Activated CD4-positive, alpha-beta T cell treated with anti-CD3 and anti-CD28 coated beads, Interleukin-2, amount 10 ng/mL, durations not matched to agents 24 days and 14 days (primary cell): ENCODE measurements at regions not wholly inside any gene's neighbourhood (a gene's known extent, or its start where the extent isn't known, plus 50 kb on each side); places are given as distances from the start of the nearest gene placed in this dataset.
"Not testable (repeated sequence)": the region's sequence is repeated elsewhere in the genome, so short reads cannot be mapped to it uniquely, and the experiment has no call there.

ENCODE experiments used
- DNase-seq: peaks from one replicate; pipeline ENCODE4 v3.0.0; 2022
- H3K27ac Mint-ChIP-seq: one replicate; pipeline ENCODE4 v1.8.0; 2022; ENCODE audit warnings: mild to moderate bottlenecking, mixed read lengths
- H3K27me3 Mint-ChIP-seq: one replicate; pipeline ENCODE4 v1.8.0; 2022; ENCODE audit warnings: mixed read lengths
- H3K36me3 Mint-ChIP-seq: one replicate; pipeline ENCODE4 v1.8.0; 2022; ENCODE audit warnings: low read depth, mild to moderate bottlenecking, mixed read lengths
- H3K4me1 Mint-ChIP-seq: one replicate; pipeline ENCODE4 v1.8.0; 2021; ENCODE audit warnings: mixed read lengths
- H3K4me3 Mint-ChIP-seq: one replicate; pipeline ENCODE4 v1.8.0; 2022; ENCODE audit warnings: mild to moderate bottlenecking, moderate library complexity, mixed read lengths
- H3K9me3 Mint-ChIP-seq: one replicate; pipeline ENCODE4 v1.8.0; 2021; ENCODE audit warnings: mixed read lengths
- intact Hi-C: fragments of 100-400 bp; cut with micrococcal nuclease; formaldehyde crosslinking; loops from one replicate; pipeline ENCODE4 v1.15.1; 2023

DNA sequence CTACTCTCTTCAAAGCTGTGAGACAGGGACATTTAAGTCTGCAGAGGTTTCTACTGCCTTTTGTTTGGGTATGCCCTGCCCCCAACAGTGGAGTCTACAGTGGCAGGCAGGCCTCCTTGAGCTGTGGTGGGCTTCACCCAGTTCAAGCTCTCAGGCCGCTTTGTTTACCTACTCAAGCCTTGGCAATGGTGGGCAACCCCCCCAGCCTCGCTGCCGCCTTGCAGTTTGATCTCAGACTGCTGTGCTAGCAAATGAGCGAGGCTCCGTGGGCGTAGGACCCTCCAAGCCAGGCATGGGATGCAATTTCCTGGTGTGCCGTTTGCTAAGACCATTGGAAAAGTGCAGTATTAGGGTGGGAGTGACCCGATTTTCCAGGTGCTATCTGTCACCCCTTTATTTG lies 310.5 kb upstream of the CFAP20DC start:
- H3K4me3 Mint-ChIP-seq, H3K27me3 Mint-ChIP-seq, DNase-seq, H3K27ac Mint-ChIP-seq, intact Hi-C loops, H3K36me3 Mint-ChIP-seq, H3K4me1 Mint-ChIP-seq: not testable (repeated sequence)
- peaks cover 26% of the 10 kb centered on the region for H3K9me3 Mint-ChIP-seq

DNA sequence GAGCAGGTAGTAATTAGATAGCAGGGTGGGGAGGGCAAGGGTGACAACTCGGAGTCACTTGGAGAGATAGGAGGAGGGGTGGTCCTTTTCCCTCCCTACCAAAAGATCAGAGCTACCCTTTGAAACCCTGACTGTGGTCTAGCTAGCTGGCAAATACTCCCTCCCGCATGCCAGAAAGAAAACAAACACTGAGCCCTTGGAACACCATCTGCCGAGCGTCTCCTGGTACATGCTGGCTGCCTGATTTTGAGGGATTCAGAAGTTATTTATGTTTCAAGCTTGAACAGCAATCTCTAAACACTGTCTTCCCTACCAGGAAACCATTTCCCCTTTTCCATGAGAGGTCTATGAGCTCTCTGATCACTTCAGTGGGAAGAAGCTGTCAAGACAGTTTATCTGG lies 291.6 kb upstream of the CFAP20DC start:
- DNase-seq: no peak
- no peak overlapping the region for H3K4me3 Mint-ChIP-seq
- intact Hi-C loops: no loop called here
- peaks cover 7% of the 10 kb centered on the region for H3K9me3 Mint-ChIP-seq
- H3K4me1 Mint-ChIP-seq: peaks cover 9% of the 10 kb centered on the region
- H3K27ac Mint-ChIP-seq: no peak overlapping the region
- H3K36me3 Mint-ChIP-seq: no peaks in the 10 kb centered on the region
- no peaks in the 10 kb centered on the region for H3K27me3 Mint-ChIP-seq

DNA sequence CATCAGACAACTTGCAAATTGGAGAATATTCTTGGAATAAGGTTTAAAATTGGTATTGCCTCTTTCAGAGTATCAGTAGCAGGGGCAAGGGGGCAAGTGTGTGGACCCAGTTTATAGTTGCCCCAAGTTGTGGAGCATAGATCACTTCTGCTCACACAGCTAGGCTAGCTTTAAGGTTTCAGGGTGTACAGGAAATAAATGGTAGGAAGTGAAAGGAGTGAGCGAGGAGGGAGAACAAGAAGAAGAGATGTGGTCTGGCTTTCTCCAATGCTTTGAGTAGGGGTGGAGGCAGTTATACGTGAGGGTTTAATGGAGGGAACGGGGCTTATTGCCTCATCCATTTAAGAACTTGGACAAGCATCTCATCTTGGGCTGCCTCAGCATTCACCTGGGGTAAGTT lies 290.0 kb upstream of the CFAP20DC start:
- peaks cover 9% of the 10 kb centered on the region for H3K4me1 Mint-ChIP-seq
- no peaks in the 10 kb centered on the region for H3K36me3 Mint-ChIP-seq
- peak overlapping the region; percentile 54 for H3K27ac Mint-ChIP-seq
- H3K4me3 Mint-ChIP-seq: no peak overlapping the region
- DNase-seq: no peak
- intact Hi-C loops: no loop called here
- H3K27me3 Mint-ChIP-seq: no peaks in the 10 kb centered on the region
- peaks cover 7% of the 10 kb centered on the region for H3K9me3 Mint-ChIP-seq

DNA sequence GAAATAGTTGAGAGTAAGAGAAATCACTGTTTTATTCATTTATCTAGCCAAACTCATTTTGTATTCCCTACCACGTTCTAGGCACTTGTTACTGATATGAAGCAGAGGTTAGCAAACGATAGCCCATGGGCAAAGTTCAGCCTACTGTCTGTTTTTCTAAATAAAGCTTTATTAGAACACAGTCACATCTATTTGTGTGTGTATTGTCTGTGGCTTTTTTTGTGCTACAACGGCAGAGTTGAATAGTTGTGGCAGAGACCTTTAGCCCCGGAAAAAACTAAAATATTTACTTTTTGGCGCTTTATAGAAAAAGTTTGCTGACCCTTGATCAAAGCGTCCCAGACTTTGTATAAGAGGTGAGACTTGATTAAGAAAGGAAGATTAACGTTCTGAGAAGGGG lies 289.1 kb upstream of the CFAP20DC start:
- DNase-seq: no peak
- Mint-ChIP-seq H3K9me3 (peaks cover 9% of the 10 kb centered on the region), H3K4me3 (no peak overlapping the region), H3K4me1 (peaks cover 9% of the 10 kb centered on the region), H3K27me3 (no peaks in the 10 kb centered on the region), H3K27ac (no peak overlapping the region), H3K36me3 (no peaks in the 10 kb centered on the region)
- intact Hi-C loops: no loop called here

DNA sequence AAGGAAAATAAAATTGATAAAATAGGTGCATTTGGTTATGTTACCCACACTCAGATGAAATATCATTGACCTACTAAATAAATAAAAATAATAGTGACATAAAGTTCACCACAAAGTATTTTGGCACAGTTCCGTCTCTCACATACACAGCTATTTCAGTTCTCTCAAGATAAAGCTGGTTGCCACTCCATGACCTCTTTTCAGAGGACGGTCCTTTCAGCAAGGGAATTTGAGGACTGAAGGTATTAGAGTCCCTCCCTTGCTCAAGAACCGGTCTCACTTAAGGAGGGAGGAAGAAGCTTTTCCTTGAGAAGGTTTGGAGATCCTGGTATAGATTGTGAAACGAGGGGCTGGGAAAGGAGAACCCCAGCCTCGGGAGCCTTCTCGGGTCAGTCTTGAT lies 285.5 kb upstream of the CFAP20DC start:
- no peak for DNase-seq
- H3K36me3 Mint-ChIP-seq: no peaks in the 10 kb centered on the region
- H3K4me3 Mint-ChIP-seq: no peak overlapping the region
- intact Hi-C loops: no loop called here
- no peaks in the 10 kb centered on the region for H3K27me3 Mint-ChIP-seq
- H3K9me3 Mint-ChIP-seq: peaks cover 12% of the 10 kb centered on the region
- H3K27ac Mint-ChIP-seq: no peak overlapping the region
- peaks cover 6% of the 10 kb centered on the region for H3K4me1 Mint-ChIP-seq

DNA sequence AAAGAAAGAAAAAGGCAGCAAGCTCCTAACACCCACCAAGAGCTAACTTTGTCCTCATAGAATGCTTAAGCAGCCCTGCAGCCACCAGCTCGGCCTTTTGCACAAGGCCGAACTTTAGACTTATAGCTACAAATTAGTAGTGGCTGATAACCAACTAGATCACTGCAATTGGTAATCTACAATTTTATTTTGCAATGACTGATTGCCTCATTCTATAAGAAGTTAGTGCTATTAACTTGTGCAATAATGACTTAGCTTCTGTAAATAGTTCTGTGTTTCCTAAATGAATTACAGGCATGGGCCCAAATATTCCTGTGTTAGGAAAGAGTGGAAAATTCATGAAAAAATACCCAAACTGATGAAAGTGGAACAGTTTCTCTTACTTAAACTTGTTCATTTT lies 284.8 kb upstream of the CFAP20DC start:
- intact Hi-C loops: no loop called here
- peaks cover 19% of the 10 kb centered on the region for H3K9me3 Mint-ChIP-seq
- peaks cover under 1% of the 10 kb centered on the region for H3K4me1 Mint-ChIP-seq
- DNase-seq: no peak
- H3K36me3 Mint-ChIP-seq: no peaks in the 10 kb centered on the region
- H3K4me3 Mint-ChIP-seq: no peak overlapping the region
- no peaks in the 10 kb centered on the region for H3K27me3 Mint-ChIP-seq
- H3K27ac Mint-ChIP-seq: no peak overlapping the region

DNA sequence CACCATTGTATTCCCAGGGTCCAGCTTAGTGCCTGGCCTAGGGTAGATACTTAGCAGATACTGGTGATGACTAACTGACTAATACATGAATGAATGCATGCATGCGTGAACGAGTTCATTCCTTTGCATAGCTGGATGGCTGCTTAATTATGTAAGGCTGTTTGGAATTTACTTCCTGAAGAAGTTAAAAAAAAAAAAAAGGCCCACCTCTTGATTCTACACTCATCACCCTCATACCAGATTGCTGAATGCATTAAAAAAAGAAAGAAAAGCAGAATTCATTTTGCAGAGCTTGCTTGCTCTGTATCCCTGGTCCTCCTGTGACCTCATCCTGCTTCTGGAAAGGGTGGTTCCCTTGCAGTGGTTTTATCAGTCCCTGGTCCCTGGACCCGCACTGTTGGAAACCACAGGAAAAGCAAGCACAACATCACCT lies 277.6 kb upstream of the CFAP20DC start:
- Mint-ChIP-seq H3K9me3 (peaks cover 11% of the 10 kb centered on the region), H3K27me3 (no peaks in the 10 kb centered on the region), H3K4me1 (no peaks in the 10 kb centered on the region), H3K36me3 (no peaks in the 10 kb centered on the region), H3K4me3 (no peak overlapping the region), H3K27ac (no peak overlapping the region)
- DNase-seq: no peak
- intact Hi-C loops: no loop called here

DNA sequence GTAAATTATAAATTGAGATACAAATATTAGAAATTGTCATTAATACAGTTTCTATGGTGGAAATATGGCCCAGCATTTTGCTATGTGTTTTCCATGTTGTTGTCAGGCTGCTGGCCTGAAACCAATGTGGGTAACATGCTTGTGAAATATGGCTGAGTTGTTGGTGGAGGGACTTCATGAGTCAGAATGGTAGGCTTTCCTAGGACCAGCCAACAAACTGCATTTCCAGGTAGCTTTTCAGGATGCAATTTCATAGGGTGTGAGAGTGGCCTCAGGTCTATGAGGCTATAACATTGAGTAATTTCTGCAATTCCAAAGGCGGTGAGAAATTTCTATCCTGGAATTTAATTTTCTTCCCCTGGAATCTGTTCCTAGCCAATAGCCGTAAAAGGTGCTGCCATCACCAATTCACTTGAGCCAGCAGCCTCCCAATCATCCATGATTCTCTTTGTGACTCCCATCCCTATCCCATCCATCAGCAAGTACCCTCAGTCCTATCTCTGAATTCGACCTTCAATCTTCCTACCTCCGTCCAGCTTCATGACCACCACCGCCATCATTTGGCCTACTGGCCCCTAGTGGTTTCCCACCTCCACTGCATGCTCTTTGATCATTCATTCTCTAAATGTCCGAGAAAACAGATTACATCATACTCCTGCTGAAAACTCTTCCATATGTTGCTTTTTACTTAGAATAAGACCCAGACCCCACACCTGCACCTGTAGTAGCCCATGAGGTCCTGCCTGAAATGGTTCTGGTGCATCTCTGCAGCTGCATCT lies 276.6 kb upstream of the CFAP20DC start:
- Mint-ChIP-seq H3K36me3 (no peaks in the 10 kb centered on the region), H3K9me3 (peaks cover 17% of the 10 kb centered on the region), H3K27ac (no peak overlapping the region), H3K27me3 (no peaks in the 10 kb centered on the region), H3K4me3 (no peak overlapping the region), H3K4me1 (no peaks in the 10 kb centered on the region)
- intact Hi-C loops: no loop called here
- no peak for DNase-seq

DNA sequence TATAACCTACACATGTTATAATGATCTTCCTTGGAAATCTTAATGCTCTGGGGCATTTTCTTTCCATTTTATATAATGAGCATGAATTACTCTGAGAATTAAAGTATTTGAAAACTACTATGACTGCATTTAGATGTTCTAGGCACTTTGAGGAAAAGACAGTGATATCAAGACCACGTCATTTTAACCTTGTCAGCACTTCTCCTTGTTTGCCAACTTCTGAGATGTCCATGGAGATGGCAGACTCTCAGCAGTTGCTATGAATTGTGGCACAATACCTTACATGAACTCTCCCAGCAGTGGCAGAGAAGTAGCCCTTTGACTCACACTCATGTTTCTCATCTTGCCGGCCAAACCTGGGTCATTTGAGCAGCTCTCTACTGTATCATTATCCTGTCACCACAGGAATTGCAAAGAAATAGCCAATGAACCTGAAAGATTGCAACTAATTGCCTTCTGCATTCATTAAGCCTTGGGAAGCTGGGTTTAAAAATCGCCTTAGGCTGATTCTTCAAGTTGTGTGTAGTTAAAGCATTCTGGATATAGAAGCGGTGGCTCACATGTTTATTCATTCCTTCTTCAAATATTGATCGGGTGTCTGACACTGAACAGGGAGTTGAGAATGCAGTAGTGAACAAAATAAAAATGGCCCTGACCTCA lies 272.2 kb upstream of the CFAP20DC start:
- Mint-ChIP-seq H3K4me1 (no peaks in the 10 kb centered on the region), H3K27me3 (no peaks in the 10 kb centered on the region), H3K9me3 (peaks cover 11% of the 10 kb centered on the region), H3K36me3 (no peaks in the 10 kb centered on the region), H3K4me3 (no peak overlapping the region), H3K27ac (no peak overlapping the region)
- intact Hi-C loops: no loop called here
- DNase-seq: no peak

DNA sequence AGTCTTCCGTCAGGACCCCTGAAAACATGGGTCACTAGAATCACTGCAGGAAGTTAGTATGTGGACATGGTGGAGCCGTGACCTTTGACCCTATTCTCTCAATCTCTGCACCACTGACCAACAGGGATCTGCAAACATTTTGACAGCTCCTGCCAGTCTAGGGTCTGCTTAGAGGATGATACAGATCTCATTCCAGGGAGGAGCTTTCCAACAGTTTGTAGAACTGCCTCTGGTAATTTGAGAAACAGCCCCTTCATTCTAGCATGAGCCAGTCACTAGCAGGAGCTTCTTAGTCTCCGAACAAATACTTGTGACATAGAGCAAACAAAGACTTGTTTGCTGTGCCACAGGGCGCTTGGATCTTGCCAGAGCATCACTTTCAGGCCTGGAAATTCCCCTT lies 270.3 kb upstream of the CFAP20DC start:
- Mint-ChIP-seq H3K4me3 (no peak overlapping the region), H3K27ac (no peak overlapping the region), H3K9me3 (peaks cover 7% of the 10 kb centered on the region), H3K27me3 (no peaks in the 10 kb centered on the region), H3K36me3 (no peaks in the 10 kb centered on the region), H3K4me1 (peaks cover 5% of the 10 kb centered on the region)
- intact Hi-C loops: no loop called here
- no peak for DNase-seq

DNA sequence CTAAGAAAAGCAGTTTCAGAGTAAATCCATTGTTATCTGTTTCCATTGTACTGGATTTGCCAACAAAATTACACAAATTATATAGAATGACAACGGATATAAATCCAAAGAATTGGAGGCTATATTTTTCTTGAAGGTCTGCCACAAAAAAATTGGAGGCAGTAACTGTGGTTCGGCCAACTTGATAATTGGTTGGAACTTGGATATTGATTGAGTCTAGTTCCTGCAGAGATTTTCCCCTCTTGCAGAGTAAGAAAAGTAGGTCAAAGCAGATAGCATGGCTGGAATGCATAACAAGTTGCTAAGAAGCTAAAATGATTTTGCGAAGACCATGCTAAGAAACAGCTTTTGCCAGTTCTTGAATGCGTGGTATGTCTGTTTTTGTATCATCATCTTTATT lies 269.6 kb upstream of the CFAP20DC start:
- no peak for DNase-seq
- Mint-ChIP-seq H3K36me3 (no peaks in the 10 kb centered on the region), H3K4me1 (peaks cover 6% of the 10 kb centered on the region), H3K9me3 (peaks cover 7% of the 10 kb centered on the region), H3K4me3 (no peak overlapping the region), H3K27ac (no peak overlapping the region), H3K27me3 (no peaks in the 10 kb centered on the region)
- intact Hi-C loops: loop anchor here (10.0 kb wide), 1 partner anchor 465 kb away; no protein-coding TSS in a partner anchor

DNA sequence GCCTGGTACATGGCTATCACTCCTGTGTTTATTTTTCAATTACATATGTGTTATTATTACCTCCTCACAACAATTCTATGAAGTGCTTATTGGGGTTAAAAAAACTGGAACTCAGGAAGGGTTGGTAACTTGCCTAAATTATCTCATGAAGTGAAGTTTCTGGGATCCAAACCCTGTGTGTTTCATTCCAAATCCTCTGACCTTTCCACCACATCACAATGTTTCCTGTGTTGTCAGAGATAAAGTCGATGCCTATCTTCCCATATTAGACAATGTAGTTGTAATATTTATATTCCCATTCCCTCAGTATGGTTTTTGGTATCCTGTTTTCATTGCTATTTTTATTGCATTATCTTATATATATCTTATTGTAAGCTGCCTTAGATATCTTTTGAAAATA lies 269.1 kb upstream of the CFAP20DC start:
- H3K9me3 Mint-ChIP-seq: peaks cover 11% of the 10 kb centered on the region
- DNase-seq: no peak
- no peaks in the 10 kb centered on the region for H3K27me3 Mint-ChIP-seq
- H3K4me1 Mint-ChIP-seq: peaks cover 11% of the 10 kb centered on the region
- no peaks in the 10 kb centered on the region for H3K36me3 Mint-ChIP-seq
- H3K27ac Mint-ChIP-seq: no peak overlapping the region
- H3K4me3 Mint-ChIP-seq: no peak overlapping the region
- intact Hi-C loops: loop anchor here (10.0 kb wide), 1 partner anchor 466 kb away; no protein-coding TSS in a partner anchor

DNA sequence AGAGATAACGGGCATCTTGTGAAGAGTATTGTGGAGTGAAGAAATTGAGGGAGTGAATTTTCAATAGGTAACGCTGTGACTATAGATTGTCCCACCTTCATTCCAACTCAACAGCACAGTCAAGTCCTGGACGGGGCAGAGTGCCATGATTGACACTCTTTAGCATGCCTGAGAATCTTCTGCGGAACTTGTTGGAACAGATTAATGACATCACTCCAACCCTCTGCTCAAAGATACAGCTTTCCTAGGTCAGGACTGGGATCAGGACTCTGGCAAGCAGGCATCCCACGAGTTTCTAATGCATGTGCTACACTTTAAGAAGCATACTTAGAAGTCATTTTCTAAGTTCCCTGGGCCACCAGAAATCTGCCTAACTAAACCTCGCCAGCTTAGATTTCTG lies 267.6 kb upstream of the CFAP20DC start:
- DNase-seq: no peak
- intact Hi-C loops: loop anchor here (10.0 kb wide), 1 partner anchor 467 kb away; no protein-coding TSS in a partner anchor
- Mint-ChIP-seq H3K36me3 (no peaks in the 10 kb centered on the region), H3K4me3 (no peak overlapping the region), H3K27ac (no peak overlapping the region), H3K4me1 (peaks cover 25% of the 10 kb centered on the region), H3K9me3 (peaks cover 11% of the 10 kb centered on the region), H3K27me3 (no peaks in the 10 kb centered on the region)

DNA sequence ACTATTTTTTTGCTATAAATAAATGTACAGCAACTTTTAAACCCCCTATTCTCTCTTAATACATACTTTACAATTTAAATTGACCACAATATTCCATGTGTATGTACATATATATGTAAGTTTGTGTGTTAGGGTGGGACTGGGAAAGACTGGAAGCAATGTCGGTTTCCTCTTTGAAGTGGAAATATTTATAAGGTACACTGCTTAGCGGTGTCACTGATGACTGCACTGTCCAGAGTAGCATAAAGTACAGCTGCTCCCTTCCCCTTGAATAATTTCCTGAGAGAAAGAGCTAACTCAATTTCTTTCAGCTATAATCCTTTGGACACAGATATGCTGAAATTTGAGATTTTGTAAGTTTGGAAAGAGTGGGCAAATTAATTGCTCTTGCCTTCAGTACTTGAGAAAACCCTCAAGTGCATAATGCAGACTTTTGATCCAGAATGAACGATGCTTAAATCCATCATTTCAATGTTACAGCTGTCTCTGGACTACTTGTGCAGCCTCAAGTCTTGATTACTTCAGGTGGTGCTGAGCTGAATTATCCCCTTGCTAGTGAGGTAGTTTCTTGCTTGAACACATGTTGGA lies 267.0 kb upstream of the CFAP20DC start:
- no peak for DNase-seq
- Mint-ChIP-seq H3K27me3 (no peaks in the 10 kb centered on the region), H3K36me3 (no peaks in the 10 kb centered on the region), H3K9me3 (peaks cover 9% of the 10 kb centered on the region), H3K4me1 (peaks cover 25% of the 10 kb centered on the region), H3K27ac (no peak overlapping the region), H3K4me3 (no peak overlapping the region)
- intact Hi-C loops: loop anchor here (10.0 kb wide), 1 partner anchor 468 kb away; no protein-coding TSS in a partner anchor
